ENCODE measurements at regions not wholly inside any gene's neighbourhood (a gene's known extent, or its start where the extent isn't known, plus 50 kb on each side); places are given as distances from the start of the nearest gene placed in this dataset.

- TF ChIP-seq BCL3 (IDR thresholded peaks at IDR 0.05; ENCODE audit: borderline replicate concordance, insufficient read depth, low read depth, low read length, poor library complexity, severe bottlenecking) = no peak
- TF ChIP-seq CTCF (IDR thresholded peaks at IDR 0.05 in 2 of 3, conservative IDR thresholded peaks at IDR 0.05 in 1 of 3; ENCODE audit: control insufficient read depth in 2 of 3, extremely low read depth in 1 of 3, insufficient read depth in 1 of 3, low read depth in 3 of 3, low read length in 3 of 3) = no peak
- no peak for TF ChIP-seq CREB1 (IDR thresholded peaks at IDR 0.05; ENCODE audit: low read depth)
- TF ChIP-seq PBX3 (IDR thresholded peaks at IDR 0.05; ENCODE audit: insufficient replicate concordance, low read depth, low read length) = no peak
- no peak for TF ChIP-seq FOXK2 (IDR thresholded peaks at IDR 0.05)
- TF ChIP-seq IRF3 (IDR thresholded peaks at IDR 0.05) = no peak
- TF ChIP-seq ASH2L (IDR thresholded peaks at IDR 0.05; ENCODE audit: borderline replicate concordance, low read depth) = no peak
- TF ChIP-seq SIN3A (IDR thresholded peaks at IDR 0.05; ENCODE audit: low read depth, low read length) = no peak
- TF ChIP-seq E2F4 (IDR thresholded peaks at IDR 0.05; ENCODE audit: low read depth, low read length) = no peak
- no peak for TF ChIP-seq HDAC2 (IDR thresholded peaks at IDR 0.05)
- TF ChIP-seq ESRRA (IDR thresholded peaks at IDR 0.05; ENCODE audit: low read length) = no peak
- TF ChIP-seq TAF1 (IDR thresholded peaks at IDR 0.05; ENCODE audit: borderline replicate concordance, low read depth, low read length) = no peak
These were observed 357.1 kb upstream of the HSF2 start for GRCh38 chr6:122042380-122042779.

Data from GM12878 (cell line).